ENCODE measurements at regions not wholly inside any gene's neighbourhood (a gene's known extent, or its start where the extent isn't known, plus 50 kb on each side); places are given as distances from the start of the nearest gene placed in this dataset.

- TF ChIP-seq CTCF (IDR thresholded peaks at IDR 0.05) = no peak
- no peak for TF ChIP-seq POLR2A (IDR thresholded peaks at IDR 0.05)
- TF ChIP-seq POLR2AphosphoS5 (IDR thresholded peaks at IDR 0.05) = no peak
These were observed 639.9 kb upstream of the PIK3C3 start for GRCh38 chr18:41315134-41315533.

Data from sigmoid colon (tissue), 4 donors.